GM23338 (cell line): ENCODE measurements at regions not wholly inside any gene's neighbourhood (a gene's known extent, or its start where the extent isn't known, plus 50 kb on each side); places are given as distances from the start of the nearest gene placed in this dataset.

Experiments used
- ATAC-seq: fragments of 200-7000 bp; cut with Tn5 transposase; 3 replicates; pipeline ENCODE4 v1.9.1; 2020
- DNase-seq: peaks from one replicate; pipeline ENCODE4 v3.0.0-alpha.2; 2015; ENCODE audit warnings: low spot score
- H2AFZ ChIP-seq: fragments of 200-600 bp; sonication (generic); 2 replicates; pipeline ENCODE4 v1.8.0; 2016; ENCODE audit warnings: antibody characterized with exemption, mild to moderate bottlenecking, moderate library complexity
- H3F3A ChIP-seq: fragments of 200-600 bp; sonication (generic); replicated peaks from 2 replicates; pipeline ENCODE4 v1.8.0; 2017; ENCODE audit warnings: antibody characterized with exemption, mixed run types, low read depth
- H3K27ac ChIP-seq: fragments of 200-600 bp; sonication (generic); 2 replicates; pipeline ENCODE4 v1.6.1; 2016; ENCODE audit warnings: low read depth
- H3K27me3 ChIP-seq: fragments of 200-600 bp; sonication (generic); 2 replicates; pipeline ENCODE4 v1.8.0; 2016; ENCODE audit warnings: mild to moderate bottlenecking, mixed run types, moderate library complexity; ENCODE audit not compliant: insufficient read depth
- H3K36me3 ChIP-seq: fragments of 200-600 bp; sonication (generic); 2 replicates; pipeline ENCODE4 v1.8.0; 2016; ENCODE audit warnings: mild to moderate bottlenecking; ENCODE audit not compliant: insufficient read depth
- H3K4me1 ChIP-seq: fragments of 200-600 bp; sonication (generic); 2 replicates; pipeline ENCODE4 v1.8.0; 2016; ENCODE audit warnings: mild to moderate bottlenecking, moderate library complexity; ENCODE audit not compliant: insufficient read depth
- H3K4me2 ChIP-seq: fragments of 200-600 bp; sonication (generic); 2 replicates; pipeline ENCODE4 v1.7.1; 2017; ENCODE audit warnings: mixed run types
- H3K4me3 ChIP-seq: fragments of 200-600 bp; sonication (generic); 2 replicates; pipeline ENCODE4 v1.6.1; 2016; ENCODE audit warnings: mixed run types
- H3K79me2 ChIP-seq: fragments of 200-600 bp; sonication (generic); replicated peaks from 2 replicates; pipeline ENCODE4 v1.8.0; 2017; ENCODE audit warnings: mild to moderate bottlenecking; ENCODE audit not compliant: insufficient read depth
- H3K9me2 ChIP-seq: fragments of 200-600 bp; sonication (generic); 2 replicates; pipeline ENCODE4 v1.8.0; 2017; ENCODE audit not compliant: insufficient read depth
- H4K20me1 ChIP-seq: fragments of 200-600 bp; sonication (generic); replicated peaks from 2 replicates; pipeline ENCODE4 v1.8.0; 2017; ENCODE audit warnings: mild to moderate bottlenecking; ENCODE audit not compliant: insufficient read depth
- H3K27ac Mint-ChIP-seq: 2 replicates; pipeline ENCODE4 v1.8.0; 2020; ENCODE audit warnings: inconsistent platforms, mild to moderate bottlenecking, moderate library complexity, mixed read lengths
- H3K27me3 Mint-ChIP-seq: 3 replicates; pipeline ENCODE4 v1.8.0; 2022; ENCODE audit warnings: low read depth, mild to moderate bottlenecking, moderate library complexity, mixed read lengths, inconsistent platforms; ENCODE audit not compliant: insufficient read depth, poor library complexity
- H3K36me3 Mint-ChIP-seq: 3 replicates; pipeline ENCODE4 v1.8.0; 2021; ENCODE audit warnings: low read depth, mild to moderate bottlenecking, inconsistent platforms, moderate library complexity, mixed read lengths
- H3K4me1 Mint-ChIP-seq: 3 replicates; pipeline ENCODE4 v1.8.0; 2020; ENCODE audit warnings: mild to moderate bottlenecking, inconsistent platforms, mixed read lengths
- H3K4me3 Mint-ChIP-seq: 3 replicates; pipeline ENCODE4 v1.8.0; 2021; ENCODE audit warnings: moderate library complexity, mild to moderate bottlenecking, inconsistent platforms, mixed read lengths
- H3K9me3 Mint-ChIP-seq: 3 replicates; pipeline ENCODE4 v1.8.0; 2020; ENCODE audit warnings: moderate library complexity, mild to moderate bottlenecking, inconsistent platforms, mixed read lengths
- CREB1 ChIP-seq: fragments of 250-450 bp; sonication (Bioruptor Pico); IDR thresholded peaks from 2 replicates; pipeline ENCODE4 v1.5.0; 2020; ENCODE audit warnings: low read depth, mild to moderate bottlenecking, moderate library complexity
- ETS1 ChIP-seq: IDR thresholded peaks from 2 replicates; pipeline ENCODE4 v1.6.1; 2016; ENCODE audit warnings: antibody characterized with exemption
- EZH2 ChIP-seq: fragments of 200-600 bp; sonication (generic); IDR thresholded peaks from one replicate; pipeline ENCODE4 v1.8.0; 2017; ENCODE audit warnings: antibody characterized with exemption, mild to moderate bottlenecking, low read depth; ENCODE audit not compliant: unreplicated experiment
- EZH2phosphoT487 ChIP-seq: fragments of 200-600 bp; sonication (generic); IDR thresholded peaks from one replicate; pipeline ENCODE4 v1.8.1; 2018; ENCODE audit warnings: antibody characterized with exemption; ENCODE audit not compliant: unreplicated experiment
- JUNB ChIP-seq: IDR thresholded peaks from one replicate; pipeline ENCODE4 v1.6.1; 2016; ENCODE audit warnings: antibody characterized with exemption; ENCODE audit not compliant: unreplicated experiment
- NANOG ChIP-seq: IDR thresholded peaks from 2 replicates; pipeline ENCODE4 v1.6.1; 2016; ENCODE audit warnings: antibody characterized with exemption, borderline replicate concordance
- POLR2AphosphoS5 ChIP-seq: IDR thresholded peaks from 2 replicates; pipeline ENCODE4 v1.6.1; 2016; ENCODE audit warnings: antibody characterized with exemption, low read depth
- STAT1 ChIP-seq: IDR thresholded peaks from one replicate; pipeline ENCODE4 v1.6.1; 2016; ENCODE audit warnings: antibody characterized with exemption; ENCODE audit not compliant: unreplicated experiment
- ZNF114 ChIP-seq: fragments of 250-450 bp; sonication (Bioruptor Pico); IDR thresholded peaks from 2 replicates; pipeline ENCODE4 v1.5.0; 2020; ENCODE audit warnings: mild to moderate bottlenecking, moderate library complexity
- ZNF331 ChIP-seq: fragments of 250-450 bp; sonication (Bioruptor Pico); IDR thresholded peaks from 2 replicates; pipeline ENCODE4 v1.5.0; 2020; ENCODE audit warnings: low read depth, mild to moderate bottlenecking, moderate library complexity
- ZNF462 ChIP-seq: fragments of 250-450 bp; sonication (Bioruptor Pico); IDR thresholded peaks from 2 replicates; pipeline ENCODE4 v1.5.0; 2020; ENCODE audit warnings: mild to moderate bottlenecking, moderate library complexity
- TF ChIP-seq, protein P1 (sequence below): IDR thresholded peaks from one replicate; pipeline ENCODE4 v1.6.1; 2018; ENCODE audit warnings: antibody characterized with exemption; ENCODE audit not compliant: unreplicated experiment
- TF ChIP-seq, protein P2 (sequence below), 2 experiments: fragments of 200-600 bp in 1 of 2; sonication (generic) in 1 of 2; conservative IDR thresholded peaks; 2 replicates each; pipeline versions ENCODE4 v1.5.1 to v1.6.1; 2016 to 2017; ENCODE audit warnings: antibody characterized with exemption in 2 of 2, low read depth in 2 of 2, mild to moderate bottlenecking in 2 of 2, moderate library complexity in 1 of 2

DNA sequence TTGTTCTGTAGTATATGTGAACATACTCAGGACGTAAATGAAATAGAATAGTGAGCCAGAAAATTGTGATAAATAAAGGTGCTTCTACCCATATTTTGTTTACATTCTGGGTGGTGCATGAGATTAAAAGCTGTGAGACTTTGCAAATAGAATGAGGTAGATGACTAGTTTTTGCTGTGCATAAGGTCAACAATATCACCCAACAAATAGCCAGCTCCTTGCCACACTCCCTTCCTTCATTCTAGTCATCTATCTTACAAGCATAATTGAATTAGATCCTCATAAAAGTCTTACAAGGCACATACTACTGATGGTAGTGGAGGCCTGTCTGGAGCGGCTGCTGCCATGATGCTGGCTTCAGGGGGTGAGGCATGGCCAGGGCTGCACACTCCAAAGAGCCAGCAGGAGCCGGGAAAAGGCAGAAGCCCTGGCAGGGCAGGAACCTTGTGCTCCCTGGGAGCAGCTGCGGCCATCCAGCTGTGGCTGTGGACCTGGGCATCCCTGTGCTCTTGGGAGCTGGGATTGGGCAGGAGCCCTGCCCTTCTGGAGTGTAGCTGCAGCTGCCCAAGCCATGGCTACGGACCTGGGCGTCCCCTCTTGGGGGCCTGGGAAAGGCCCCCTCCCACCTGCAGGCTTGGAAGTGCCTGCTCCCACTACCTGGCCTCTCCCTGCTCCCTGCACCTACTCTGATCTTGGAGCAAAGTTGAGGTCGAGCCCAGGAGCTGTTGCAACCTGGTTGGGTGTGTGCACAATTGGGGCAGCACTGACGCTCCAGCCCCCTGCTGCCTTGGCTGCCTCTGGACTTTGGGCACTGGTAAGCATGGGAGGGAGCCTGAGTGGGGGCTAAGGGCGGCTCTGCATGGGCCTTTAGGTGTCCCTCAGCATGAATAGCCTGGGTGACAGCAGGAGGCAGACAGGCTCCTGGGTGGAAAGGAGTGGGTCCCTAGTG, 112.8 kb downstream of the DACT1 start:
- H3K27ac ChIP-seq, result no peak overlapping the region
- TF ChIP-seq NANOG, result no peak
- no peak for TF ChIP-seq CREB1 (CRISPR knock-in tag)
- TF ChIP-seq ZNF331 (CRISPR knock-in tag), result no peak
- TF ChIP-seq, protein P1, sequence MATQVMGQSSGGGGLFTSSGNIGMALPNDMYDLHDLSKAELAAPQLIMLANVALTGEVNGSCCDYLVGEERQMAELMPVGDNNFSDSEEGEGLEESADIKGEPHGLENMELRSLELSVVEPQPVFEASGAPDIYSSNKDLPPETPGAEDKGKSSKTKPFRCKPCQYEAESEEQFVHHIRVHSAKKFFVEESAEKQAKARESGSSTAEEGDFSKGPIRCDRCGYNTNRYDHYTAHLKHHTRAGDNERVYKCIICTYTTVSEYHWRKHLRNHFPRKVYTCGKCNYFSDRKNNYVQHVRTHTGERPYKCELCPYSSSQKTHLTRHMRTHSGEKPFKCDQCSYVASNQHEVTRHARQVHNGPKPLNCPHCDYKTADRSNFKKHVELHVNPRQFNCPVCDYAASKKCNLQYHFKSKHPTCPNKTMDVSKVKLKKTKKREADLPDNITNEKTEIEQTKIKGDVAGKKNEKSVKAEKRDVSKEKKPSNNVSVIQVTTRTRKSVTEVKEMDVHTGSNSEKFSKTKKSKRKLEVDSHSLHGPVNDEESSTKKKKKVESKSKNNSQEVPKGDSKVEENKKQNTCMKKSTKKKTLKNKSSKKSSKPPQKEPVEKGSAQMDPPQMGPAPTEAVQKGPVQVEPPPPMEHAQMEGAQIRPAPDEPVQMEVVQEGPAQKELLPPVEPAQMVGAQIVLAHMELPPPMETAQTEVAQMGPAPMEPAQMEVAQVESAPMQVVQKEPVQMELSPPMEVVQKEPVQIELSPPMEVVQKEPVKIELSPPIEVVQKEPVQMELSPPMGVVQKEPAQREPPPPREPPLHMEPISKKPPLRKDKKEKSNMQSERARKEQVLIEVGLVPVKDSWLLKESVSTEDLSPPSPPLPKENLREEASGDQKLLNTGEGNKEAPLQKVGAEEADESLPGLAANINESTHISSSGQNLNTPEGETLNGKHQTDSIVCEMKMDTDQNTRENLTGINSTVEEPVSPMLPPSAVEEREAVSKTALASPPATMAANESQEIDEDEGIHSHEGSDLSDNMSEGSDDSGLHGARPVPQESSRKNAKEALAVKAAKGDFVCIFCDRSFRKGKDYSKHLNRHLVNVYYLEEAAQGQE, result no peak
- no peak for TF ChIP-seq ZNF114 (CRISPR knock-in tag)
- TF ChIP-seq ZNF462, result no peak
- no peak for TF ChIP-seq JUNB
- no peak for TF ChIP-seq ETS1
- no peak for TF ChIP-seq POLR2AphosphoS5
- TF ChIP-seq STAT1, result no peak
- TF ChIP-seq, protein P2, sequence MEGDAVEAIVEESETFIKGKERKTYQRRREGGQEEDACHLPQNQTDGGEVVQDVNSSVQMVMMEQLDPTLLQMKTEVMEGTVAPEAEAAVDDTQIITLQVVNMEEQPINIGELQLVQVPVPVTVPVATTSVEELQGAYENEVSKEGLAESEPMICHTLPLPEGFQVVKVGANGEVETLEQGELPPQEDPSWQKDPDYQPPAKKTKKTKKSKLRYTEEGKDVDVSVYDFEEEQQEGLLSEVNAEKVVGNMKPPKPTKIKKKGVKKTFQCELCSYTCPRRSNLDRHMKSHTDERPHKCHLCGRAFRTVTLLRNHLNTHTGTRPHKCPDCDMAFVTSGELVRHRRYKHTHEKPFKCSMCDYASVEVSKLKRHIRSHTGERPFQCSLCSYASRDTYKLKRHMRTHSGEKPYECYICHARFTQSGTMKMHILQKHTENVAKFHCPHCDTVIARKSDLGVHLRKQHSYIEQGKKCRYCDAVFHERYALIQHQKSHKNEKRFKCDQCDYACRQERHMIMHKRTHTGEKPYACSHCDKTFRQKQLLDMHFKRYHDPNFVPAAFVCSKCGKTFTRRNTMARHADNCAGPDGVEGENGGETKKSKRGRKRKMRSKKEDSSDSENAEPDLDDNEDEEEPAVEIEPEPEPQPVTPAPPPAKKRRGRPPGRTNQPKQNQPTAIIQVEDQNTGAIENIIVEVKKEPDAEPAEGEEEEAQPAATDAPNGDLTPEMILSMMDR (conservative IDR thresholded peaks at IDR 0.05; ENCODE audit: low read depth in 2 of 2), result no peak
- no peak for TF ChIP-seq EZH2phosphoT487
- no peak for TF ChIP-seq EZH2
- no peak overlapping the region for H3K4me2 ChIP-seq
- no peaks in the 10 kb centered on the region for H3K79me2 ChIP-seq
- 0 out of 2 replicates have a peak, but pooled peaks cover 3% of the 10 kb centered on the region for H3K9me2 ChIP-seq
- H3K9me3 Mint-ChIP-seq, result no peaks in the 10 kb centered on the region
- H2AFZ ChIP-seq, result no peak overlapping the region
- no peaks in the 10 kb centered on the region for H3K27me3 Mint-ChIP-seq
- H3K4me1 ChIP-seq, result peaks cover 8% of the 10 kb centered on the region
- H3K27me3 ChIP-seq, result no peaks in the 10 kb centered on the region
- no peak overlapping the region for H3K27ac Mint-ChIP-seq
- H3F3A ChIP-seq, result no peaks in the 10 kb centered on the region
- no peak overlapping the region for H3K4me3 Mint-ChIP-seq
- no peak overlapping the region for H3K4me3 ChIP-seq
- H3K36me3 Mint-ChIP-seq, result no peaks in the 10 kb centered on the region
- no peaks in the 10 kb centered on the region for H3K36me3 ChIP-seq
- DNase-seq, result no peak
- H3K4me1 Mint-ChIP-seq, result peaks cover 10% of the 10 kb centered on the region
- ATAC-seq, result no peak
- H4K20me1 ChIP-seq, result no peaks in the 10 kb centered on the region
